DMS 273 (cell line): ENCODE measurements at regions not wholly inside any gene's neighbourhood (a gene's known extent, or its start where the extent isn't known, plus 50 kb on each side); places are given as distances from the start of the nearest gene placed in this dataset.

Experiments
- DNase-seq: peaks from one replicate; lab custom pipeline; 2025; ENCODE audit not compliant: unreplicated experiment; lab: John Stamatoyannopoulos, UW

DNA sequence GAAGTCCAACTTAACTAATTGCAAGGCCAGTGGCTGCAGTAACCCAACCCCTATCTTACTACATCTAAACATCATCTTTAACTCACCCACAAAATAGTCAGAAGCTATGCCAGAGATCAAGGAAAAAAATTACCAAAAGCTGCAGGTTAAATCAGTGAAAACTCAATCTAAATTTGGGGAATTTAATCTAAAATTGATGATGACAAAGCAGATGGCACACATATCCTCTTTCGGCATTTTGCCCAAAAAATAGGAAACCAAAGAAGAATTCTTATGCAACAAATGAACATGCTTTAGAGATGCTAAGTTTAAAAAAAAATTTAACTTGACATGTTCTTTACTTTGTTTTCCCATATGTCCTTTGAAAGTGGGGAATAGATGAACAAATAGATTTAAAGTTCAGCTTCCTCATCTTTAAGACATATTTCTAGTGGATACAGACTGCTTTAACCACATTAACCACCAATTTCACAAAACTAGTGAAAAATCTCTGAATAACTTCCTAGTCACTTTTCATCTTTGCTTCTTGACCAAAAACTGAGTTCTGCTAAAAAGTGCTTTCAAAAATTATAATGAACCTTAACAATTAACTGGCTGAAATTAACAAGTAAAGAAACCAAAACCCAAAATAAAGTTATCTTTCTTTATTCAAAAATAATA lies 74.3 kb upstream of the CCDC150 start:
- DNase-seq = no peak

DNA sequence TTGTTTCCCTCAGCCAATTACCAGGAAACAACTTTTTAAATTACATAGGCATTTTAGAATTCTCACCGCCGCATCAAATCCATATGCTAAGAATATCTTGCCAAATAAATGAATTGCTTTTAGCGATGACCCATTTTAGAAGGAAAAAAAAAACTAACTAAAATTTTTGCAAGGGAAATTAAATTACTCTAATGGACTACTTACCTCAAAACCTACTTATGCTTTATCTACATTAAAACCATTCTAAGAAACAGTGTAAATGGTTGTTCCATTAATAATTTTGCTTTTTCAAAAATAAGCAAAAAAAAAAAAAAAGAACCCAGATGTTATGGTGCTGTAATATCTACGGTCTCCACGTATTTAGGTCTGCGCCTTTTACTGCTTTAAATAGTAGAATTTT lies 73.5 kb upstream of the CCDC150 start:
- no peak for DNase-seq

DNA sequence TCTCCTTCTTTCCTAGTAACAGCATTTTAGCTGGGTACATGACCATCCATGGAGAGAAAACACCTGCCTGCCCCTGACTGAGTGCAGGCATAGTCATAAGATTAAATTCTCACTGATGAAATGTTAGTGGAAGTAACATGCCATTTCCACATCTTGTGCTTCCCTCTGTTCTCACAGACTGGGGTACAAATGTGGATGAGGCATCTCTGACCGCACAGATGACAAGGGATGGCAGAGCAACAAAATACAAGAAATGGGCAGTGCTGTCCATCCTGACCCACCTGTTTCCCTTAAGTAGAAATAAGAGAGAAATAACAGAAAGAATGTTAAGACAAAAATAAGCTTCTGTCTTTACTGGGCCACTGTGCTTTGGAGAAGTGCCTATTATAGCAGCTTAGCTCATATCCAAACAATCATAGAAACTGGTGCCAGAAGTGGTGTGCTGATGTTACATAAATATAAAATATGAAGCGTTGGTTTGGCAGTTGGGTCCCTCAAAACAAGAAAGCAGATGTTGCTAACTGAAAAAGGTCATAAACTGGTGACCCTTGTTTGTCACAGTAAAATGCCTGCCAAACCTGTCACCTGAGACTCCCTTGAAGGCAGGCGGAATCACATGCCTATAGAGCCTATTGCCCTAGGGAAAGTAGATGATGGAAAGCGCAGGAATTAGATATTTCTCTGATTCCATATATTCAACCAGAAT lies 72.4 kb upstream of the CCDC150 start:
- DNase-seq = peak; percentile 34

DNA sequence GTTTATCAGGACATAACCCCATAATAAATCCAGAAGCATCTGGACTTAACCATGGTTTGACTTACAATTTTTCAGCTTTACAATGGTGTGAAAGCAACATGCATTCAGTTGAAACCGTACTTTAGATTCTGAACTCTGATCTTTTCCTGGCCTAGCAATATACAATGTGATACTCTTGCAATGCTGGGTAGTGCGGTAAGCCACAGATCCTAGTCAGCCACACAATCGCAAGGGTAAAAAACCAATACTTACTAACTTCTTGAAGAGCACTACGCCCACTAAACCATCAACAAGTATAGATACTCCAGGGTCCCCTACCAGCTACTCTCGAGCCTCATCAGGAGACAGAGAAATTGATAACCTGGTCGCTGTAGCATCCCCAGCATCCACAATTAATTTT lies 71.0 kb upstream of the CCDC150 start:
- no peak for DNase-seq

DNA sequence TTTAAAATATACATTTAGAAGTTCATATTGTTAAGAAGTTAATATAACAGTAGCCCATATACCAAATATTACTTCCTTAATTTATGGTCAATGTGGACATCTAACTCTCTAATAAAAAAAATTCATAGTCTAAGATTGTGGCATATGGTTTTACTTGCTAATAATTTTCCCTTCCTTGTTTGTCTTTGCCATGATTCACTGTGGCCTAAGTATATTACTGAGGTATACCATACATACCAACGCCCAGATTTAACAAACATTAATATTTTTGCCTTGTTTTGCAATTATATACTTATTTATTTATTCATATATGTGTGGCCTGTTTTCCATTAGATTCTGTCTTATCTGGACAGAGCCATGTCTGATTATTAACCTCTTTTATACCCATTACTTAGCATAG lies 54.6 kb upstream of the CCDC150 start:
- no peak for DNase-seq

DNA sequence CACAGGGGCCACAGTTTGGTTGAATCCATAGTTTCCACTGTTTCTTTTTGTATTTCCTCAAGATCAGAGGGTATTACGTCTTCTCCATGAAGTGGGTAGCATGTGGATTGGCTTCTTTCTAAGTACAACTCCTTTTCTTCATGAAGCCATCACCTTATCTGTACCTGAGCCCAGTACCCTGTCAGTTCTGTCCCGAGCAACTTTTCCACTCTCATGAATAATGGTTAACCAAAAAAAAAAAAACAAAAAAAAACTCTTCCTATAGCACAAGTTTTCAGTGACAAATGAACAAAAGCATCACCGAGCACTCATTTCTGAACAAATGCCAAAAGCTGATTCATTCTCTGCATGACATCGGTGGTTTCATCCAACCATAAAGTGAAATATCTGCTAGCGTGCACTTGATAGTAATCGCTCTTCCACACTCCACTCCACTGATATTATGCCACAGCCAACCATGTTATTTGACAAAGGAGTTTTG lies 53.0 kb upstream of the CCDC150 start:
- peak; percentile 63 for DNase-seq

DNA sequence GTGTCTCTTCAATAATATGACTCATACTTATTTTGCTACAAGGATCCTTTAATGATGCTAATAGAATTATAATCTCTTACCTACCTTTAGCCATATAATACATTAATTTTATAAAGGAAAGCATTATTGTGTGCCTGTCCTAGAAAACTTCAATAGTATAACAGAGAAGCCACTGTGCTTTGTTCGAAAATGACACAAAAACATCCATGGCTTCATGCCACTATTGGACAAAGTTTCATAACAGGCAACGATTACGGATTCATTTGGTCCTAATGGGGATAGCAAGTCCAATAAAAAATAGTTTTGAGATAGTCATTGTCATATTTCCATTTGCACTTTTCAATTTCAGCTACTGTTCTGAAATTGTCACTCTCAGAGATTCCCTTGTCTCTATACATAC lies 52.5 kb upstream of the CCDC150 start:
- DNase-seq = no peak

DNA sequence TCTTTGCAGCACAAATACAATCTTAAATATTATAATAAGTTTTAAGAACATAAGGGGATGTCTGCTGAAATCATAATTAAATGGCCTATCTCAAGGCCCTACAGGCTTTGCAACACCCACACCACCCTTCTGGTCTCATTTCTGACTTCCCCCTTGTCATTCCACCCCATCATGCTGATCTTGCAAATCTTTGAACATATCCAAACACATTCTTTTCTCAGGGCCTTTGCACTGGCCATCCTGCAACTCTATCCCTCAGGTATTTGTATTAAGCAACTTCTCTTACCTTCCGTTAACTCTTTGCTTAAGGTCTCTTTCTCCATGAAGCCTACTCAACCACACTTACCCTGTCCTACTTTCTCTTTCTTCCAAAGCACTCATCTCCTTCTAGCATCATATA lies 51.8 kb upstream of the CCDC150 start:
- no peak for DNase-seq

DNA sequence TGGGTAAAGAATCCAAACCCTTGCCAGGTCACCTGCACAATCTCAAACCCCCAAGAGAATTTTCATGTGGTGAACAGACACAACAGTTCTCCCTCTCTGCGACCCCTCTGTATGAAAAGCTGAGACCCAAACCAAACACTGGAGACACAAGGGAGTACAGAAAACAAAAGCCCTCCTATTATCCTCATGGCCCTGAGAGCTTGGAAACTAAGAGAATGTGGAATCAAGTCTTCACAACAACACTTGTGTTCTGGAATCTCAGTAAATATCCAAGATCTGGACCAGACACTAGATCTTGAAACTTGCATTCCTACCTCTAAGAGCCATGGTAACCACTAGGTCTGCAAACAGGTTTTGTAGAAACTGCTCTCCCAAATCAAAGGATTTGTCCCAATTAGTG lies 50.1 kb upstream of the CCDC150 start:
- no peak for DNase-seq
